ENCODE measurements at regions not wholly inside any gene's neighbourhood (a gene's known extent, or its start where the extent isn't known, plus 50 kb on each side); places are given as distances from the start of the nearest gene placed in this dataset.

- intact Hi-C loops (cut with micrococcal nuclease): loop anchor here in 1 of 2 donors (5.0 kb wide), 1 partner anchor 622 kb away; no protein-coding TSS in a partner anchor
- no peaks in the 10 kb centered on the region for H3K36me3 ChIP-seq (replicated peaks in 1 of 2; ENCODE audit: control insufficient read depth in 1 of 2, insufficient read depth in 2 of 2, low read length in 2 of 2)
- no peaks in the 10 kb centered on the region for H4K20me1 ChIP-seq (ENCODE audit: insufficient read depth, low read length)
- no peaks in the 10 kb centered on the region for H3K27me3 Mint-ChIP-seq (ENCODE audit: low read depth in 3 of 3)
- no peak overlapping the region for H2AFZ ChIP-seq (ENCODE audit: insufficient read depth, low read depth, low read length, poor library complexity, severe bottlenecking)
- TF ChIP-seq, protein P1, sequence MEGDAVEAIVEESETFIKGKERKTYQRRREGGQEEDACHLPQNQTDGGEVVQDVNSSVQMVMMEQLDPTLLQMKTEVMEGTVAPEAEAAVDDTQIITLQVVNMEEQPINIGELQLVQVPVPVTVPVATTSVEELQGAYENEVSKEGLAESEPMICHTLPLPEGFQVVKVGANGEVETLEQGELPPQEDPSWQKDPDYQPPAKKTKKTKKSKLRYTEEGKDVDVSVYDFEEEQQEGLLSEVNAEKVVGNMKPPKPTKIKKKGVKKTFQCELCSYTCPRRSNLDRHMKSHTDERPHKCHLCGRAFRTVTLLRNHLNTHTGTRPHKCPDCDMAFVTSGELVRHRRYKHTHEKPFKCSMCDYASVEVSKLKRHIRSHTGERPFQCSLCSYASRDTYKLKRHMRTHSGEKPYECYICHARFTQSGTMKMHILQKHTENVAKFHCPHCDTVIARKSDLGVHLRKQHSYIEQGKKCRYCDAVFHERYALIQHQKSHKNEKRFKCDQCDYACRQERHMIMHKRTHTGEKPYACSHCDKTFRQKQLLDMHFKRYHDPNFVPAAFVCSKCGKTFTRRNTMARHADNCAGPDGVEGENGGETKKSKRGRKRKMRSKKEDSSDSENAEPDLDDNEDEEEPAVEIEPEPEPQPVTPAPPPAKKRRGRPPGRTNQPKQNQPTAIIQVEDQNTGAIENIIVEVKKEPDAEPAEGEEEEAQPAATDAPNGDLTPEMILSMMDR (IDR thresholded peaks at IDR 0.05): no peak
- H3K79me2 ChIP-seq (ENCODE audit: insufficient read depth, low read length): no peaks in the 10 kb centered on the region
- no peak overlapping the region for H3K27ac ChIP-seq (ENCODE audit: low read depth in 1 of 2, low read length in 2 of 2)
- H3K36me3 Mint-ChIP-seq: no peaks in the 10 kb centered on the region
- H3K4me3 Mint-ChIP-seq: no peak overlapping the region
- no peak overlapping the region for H3K4me2 ChIP-seq (replicated peaks; ENCODE audit: extremely low read depth, low read length, poor library complexity, severe bottlenecking)
- 80% methylated on average over 2 of the region's 4 CpGs for WGBS (ENCODE audit: insufficient coverage)
- no peak overlapping the region for H3K4me3 ChIP-seq (replicated peaks in 1 of 3; ENCODE audit: low read depth in 2 of 3, low read length in 3 of 3)
- peak in 1 of 3 donors; percentile 10 for DNase-seq
- H3K9ac ChIP-seq (ENCODE audit: insufficient read depth, low read length, poor library complexity, severe bottlenecking): no peak overlapping the region
- H3K27me3 ChIP-seq (ENCODE audit: control insufficient read depth in 2 of 2, insufficient read depth in 2 of 2, low read length in 2 of 2): no peaks in the 10 kb centered on the region
- peaks cover 0 to 2% (median 0%) of the 10 kb centered on the region in 7 donors for H3K9me3 Mint-ChIP-seq
- H3K9me3 ChIP-seq (replicated peaks in 1 of 2; ENCODE audit: control insufficient read depth in 1 of 2, insufficient read depth in 1 of 2, low read length in 2 of 2): no peaks in the 10 kb centered on the region
- H3K4me1 ChIP-seq (ENCODE audit: control insufficient read depth in 1 of 2, insufficient read depth in 2 of 2, low read length in 2 of 2): peaks cover 10 to 16% of the 10 kb centered on the region in 2 donors
- H3K27ac Mint-ChIP-seq: peak overlapping the region in 3 of 7 donors; percentile 6 to 58 (median 19)
- H3K4me1 Mint-ChIP-seq: peaks cover 15% of the 10 kb centered on the region
These were observed 67.1 kb upstream of the HTR2A start for GRCh38 chr13:46963904-46964303.

- H3K27ac ChIP-seq (ENCODE audit: low read depth in 1 of 2, low read length in 2 of 2): peak overlapping the region in 1 of 2 donors; percentile 32
- H3K9ac ChIP-seq (ENCODE audit: insufficient read depth, low read length, poor library complexity, severe bottlenecking): no peak overlapping the region
- TF ChIP-seq, protein P1 (IDR thresholded peaks at IDR 0.05): peak; percentile 40
- no peaks in the 10 kb centered on the region for H3K79me2 ChIP-seq (ENCODE audit: insufficient read depth, low read length)
- WGBS (ENCODE audit: insufficient coverage): 100% methylated on average over 1 of the region's 6 CpGs
- H3K4me3 ChIP-seq (replicated peaks in 1 of 3; ENCODE audit: low read depth in 2 of 3, low read length in 3 of 3): no peak overlapping the region
- H3K36me3 ChIP-seq (replicated peaks in 1 of 2; ENCODE audit: control insufficient read depth in 1 of 2, insufficient read depth in 2 of 2, low read length in 2 of 2): no peaks in the 10 kb centered on the region
- DNase-seq: no peak
- no peaks in the 10 kb centered on the region for H3K27me3 Mint-ChIP-seq (ENCODE audit: low read depth in 3 of 3)
- H3K27ac Mint-ChIP-seq: peak overlapping the region in 5 of 7 donors; percentile 6 to 91 (median 72)
- no peak overlapping the region for H3K4me3 Mint-ChIP-seq
- H3K4me2 ChIP-seq (replicated peaks; ENCODE audit: extremely low read depth, low read length, poor library complexity, severe bottlenecking): no peak overlapping the region
- H4K20me1 ChIP-seq (ENCODE audit: insufficient read depth, low read length): no peaks in the 10 kb centered on the region
- peaks cover 0 to 2% (median 0%) of the 10 kb centered on the region in 7 donors for H3K9me3 Mint-ChIP-seq
- H3K4me1 ChIP-seq (ENCODE audit: control insufficient read depth in 1 of 2, insufficient read depth in 2 of 2, low read length in 2 of 2): peaks cover 10 to 16% of the 10 kb centered on the region in 2 donors
- no peak overlapping the region for H2AFZ ChIP-seq (ENCODE audit: insufficient read depth, low read depth, low read length, poor library complexity, severe bottlenecking)
- no peaks in the 10 kb centered on the region for H3K9me3 ChIP-seq (replicated peaks in 1 of 2; ENCODE audit: control insufficient read depth in 1 of 2, insufficient read depth in 1 of 2, low read length in 2 of 2)
- peaks cover 15% of the 10 kb centered on the region for H3K4me1 Mint-ChIP-seq
- intact Hi-C loops (cut with micrococcal nuclease): loop anchor here in 1 of 2 donors (5.0 kb wide), 1 partner anchor 620 kb away; no protein-coding TSS in a partner anchor
- no peaks in the 10 kb centered on the region for H3K36me3 Mint-ChIP-seq
- no peaks in the 10 kb centered on the region for H3K27me3 ChIP-seq (ENCODE audit: control insufficient read depth in 2 of 2, insufficient read depth in 2 of 2, low read length in 2 of 2)
These were observed 65.6 kb upstream of the HTR2A start for GRCh38 chr13:46962281-46962941.
